Panc1 (cell line): ENCODE measurements at regions not wholly inside any gene's neighbourhood (a gene's known extent, or its start where the extent isn't known, plus 50 kb on each side); places are given as distances from the start of the nearest gene placed in this dataset.

Experiments used
- POLR2AphosphoS5 ChIP-seq: IDR thresholded peaks from 2 replicates; pipeline ENCODE4 v1.6.1; 2012; ENCODE audit warnings: mild to moderate bottlenecking, low read depth, low read length, moderate library complexity
- TF ChIP-seq, protein P1 (sequence below): fragments of 450-650 bp; IDR thresholded peaks from 2 replicates; pipeline ENCODE4 v1.5.1; 2017; ENCODE audit warnings: mild to moderate bottlenecking
- TF ChIP-seq, protein P2 (sequence below), 2 experiments: IDR thresholded peaks; 2 replicates each; pipeline ENCODE4 v1.6.1; 2011 to 2012; ENCODE audit warnings: low read depth in 2 of 2, control low read depth in 1 of 2, low read length in 1 of 2, mild to moderate bottlenecking in 1 of 2, moderate library complexity in 1 of 2; ENCODE audit not compliant: insufficient read depth in 1 of 2

DNA sequence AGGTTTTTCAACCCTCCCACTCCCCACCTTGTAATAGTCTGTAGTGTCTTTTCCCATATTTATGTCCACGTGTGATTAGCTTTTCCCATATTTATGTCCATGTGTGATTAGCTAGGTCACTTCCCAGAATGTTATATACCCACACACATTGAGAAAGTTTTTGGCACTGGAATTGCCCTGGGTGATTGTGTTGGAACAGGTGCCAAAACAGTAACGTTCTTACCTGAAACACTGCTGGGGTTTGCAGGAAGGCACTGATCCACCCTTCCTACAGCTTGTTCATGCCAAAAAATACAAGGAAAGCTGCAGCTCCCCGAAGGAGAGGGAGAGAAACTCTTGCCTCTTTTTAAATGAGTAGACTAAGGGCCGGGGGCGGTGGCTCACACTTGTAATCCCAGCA, 68.0 kb upstream of the CXADR start:
- TF ChIP-seq, protein P1, sequence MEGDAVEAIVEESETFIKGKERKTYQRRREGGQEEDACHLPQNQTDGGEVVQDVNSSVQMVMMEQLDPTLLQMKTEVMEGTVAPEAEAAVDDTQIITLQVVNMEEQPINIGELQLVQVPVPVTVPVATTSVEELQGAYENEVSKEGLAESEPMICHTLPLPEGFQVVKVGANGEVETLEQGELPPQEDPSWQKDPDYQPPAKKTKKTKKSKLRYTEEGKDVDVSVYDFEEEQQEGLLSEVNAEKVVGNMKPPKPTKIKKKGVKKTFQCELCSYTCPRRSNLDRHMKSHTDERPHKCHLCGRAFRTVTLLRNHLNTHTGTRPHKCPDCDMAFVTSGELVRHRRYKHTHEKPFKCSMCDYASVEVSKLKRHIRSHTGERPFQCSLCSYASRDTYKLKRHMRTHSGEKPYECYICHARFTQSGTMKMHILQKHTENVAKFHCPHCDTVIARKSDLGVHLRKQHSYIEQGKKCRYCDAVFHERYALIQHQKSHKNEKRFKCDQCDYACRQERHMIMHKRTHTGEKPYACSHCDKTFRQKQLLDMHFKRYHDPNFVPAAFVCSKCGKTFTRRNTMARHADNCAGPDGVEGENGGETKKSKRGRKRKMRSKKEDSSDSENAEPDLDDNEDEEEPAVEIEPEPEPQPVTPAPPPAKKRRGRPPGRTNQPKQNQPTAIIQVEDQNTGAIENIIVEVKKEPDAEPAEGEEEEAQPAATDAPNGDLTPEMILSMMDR = no peak
- no peak for TF ChIP-seq POLR2AphosphoS5
- TF ChIP-seq, protein P2, sequence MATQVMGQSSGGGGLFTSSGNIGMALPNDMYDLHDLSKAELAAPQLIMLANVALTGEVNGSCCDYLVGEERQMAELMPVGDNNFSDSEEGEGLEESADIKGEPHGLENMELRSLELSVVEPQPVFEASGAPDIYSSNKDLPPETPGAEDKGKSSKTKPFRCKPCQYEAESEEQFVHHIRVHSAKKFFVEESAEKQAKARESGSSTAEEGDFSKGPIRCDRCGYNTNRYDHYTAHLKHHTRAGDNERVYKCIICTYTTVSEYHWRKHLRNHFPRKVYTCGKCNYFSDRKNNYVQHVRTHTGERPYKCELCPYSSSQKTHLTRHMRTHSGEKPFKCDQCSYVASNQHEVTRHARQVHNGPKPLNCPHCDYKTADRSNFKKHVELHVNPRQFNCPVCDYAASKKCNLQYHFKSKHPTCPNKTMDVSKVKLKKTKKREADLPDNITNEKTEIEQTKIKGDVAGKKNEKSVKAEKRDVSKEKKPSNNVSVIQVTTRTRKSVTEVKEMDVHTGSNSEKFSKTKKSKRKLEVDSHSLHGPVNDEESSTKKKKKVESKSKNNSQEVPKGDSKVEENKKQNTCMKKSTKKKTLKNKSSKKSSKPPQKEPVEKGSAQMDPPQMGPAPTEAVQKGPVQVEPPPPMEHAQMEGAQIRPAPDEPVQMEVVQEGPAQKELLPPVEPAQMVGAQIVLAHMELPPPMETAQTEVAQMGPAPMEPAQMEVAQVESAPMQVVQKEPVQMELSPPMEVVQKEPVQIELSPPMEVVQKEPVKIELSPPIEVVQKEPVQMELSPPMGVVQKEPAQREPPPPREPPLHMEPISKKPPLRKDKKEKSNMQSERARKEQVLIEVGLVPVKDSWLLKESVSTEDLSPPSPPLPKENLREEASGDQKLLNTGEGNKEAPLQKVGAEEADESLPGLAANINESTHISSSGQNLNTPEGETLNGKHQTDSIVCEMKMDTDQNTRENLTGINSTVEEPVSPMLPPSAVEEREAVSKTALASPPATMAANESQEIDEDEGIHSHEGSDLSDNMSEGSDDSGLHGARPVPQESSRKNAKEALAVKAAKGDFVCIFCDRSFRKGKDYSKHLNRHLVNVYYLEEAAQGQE (IDR thresholded peaks at IDR 0.05; ENCODE audit: insufficient read depth in 1 of 2, low read depth in 2 of 2, low read length in 1 of 2) = no peak
